Epithelial cell of prostate (primary cell): ENCODE measurements at regions not wholly inside any gene's neighbourhood (a gene's known extent, or its start where the extent isn't known, plus 50 kb on each side); places are given as distances from the start of the nearest gene placed in this dataset.
"Not testable (repeated sequence)": the region's sequence is repeated elsewhere in the genome, so short reads cannot be mapped to it uniquely, and the experiment has no call there.

Experiments used
- DNase-seq: peaks from one replicate; pipeline ENCODE4 v3.0.0-alpha.2; 2011; ENCODE audit warnings: low read depth, low spot score
- H3K27ac ChIP-seq: fragments of 450-650 bp; 2 replicates; pipeline ENCODE4 v1.5.1; 2017; ENCODE audit warnings: mild to moderate bottlenecking

DNA sequence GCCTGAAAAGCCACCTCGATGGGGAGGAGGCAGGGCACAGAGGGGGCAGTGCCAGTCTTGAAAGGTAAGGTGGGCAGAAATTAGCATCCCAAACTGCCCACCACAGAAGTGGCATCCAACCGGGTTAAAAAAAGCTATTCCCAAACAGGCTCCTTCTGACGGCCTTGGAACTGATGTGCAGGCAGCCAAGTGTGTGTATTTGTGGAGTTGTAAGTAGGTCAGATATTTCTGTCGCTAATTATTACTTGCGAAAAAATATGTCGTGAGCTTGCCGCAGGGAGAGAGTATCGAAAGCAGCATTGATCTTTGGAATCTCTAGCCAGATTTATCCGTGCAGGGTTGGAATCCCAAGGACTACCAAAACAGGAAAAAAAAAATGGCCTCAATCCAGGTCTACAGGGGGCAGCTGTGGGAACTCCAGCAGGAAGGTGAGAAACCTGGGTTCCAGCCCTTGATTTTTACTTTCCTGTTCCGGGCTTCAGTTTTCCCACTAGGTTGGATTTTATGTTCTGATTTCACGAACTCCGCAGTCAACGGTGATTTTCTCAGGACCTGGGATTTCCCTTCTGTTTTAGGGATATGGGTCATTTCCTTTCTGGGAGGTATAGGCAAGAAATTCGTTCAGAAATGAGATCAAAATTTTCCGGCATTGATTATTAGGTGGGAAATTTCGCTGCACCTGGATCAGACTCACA lies 200.8 kb downstream of the RGS3 start:
- DNase-seq, result no peak
- H3K27ac ChIP-seq, result no peak overlapping the region

DNA sequence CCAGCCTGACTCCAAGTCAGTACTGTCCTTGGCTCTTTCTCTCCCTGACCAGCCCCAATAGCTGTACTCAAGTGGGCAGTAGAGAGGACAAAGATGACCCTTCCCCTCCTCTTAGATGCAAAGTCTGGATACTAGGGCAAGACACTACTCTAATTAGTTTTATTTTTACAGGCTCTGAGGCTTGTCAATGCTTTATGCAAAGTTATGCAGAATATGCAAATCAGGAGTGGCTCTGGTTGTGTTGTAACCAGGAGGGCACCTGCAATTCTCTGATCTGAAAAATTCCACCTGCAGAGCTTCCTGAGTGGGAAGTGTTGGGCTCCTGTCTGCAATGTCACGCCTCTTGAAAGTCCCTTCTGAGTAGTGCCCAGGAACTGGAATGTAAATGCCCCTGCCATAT lies 201.5 kb downstream of the RGS3 start:
- no peak for DNase-seq
- no peak overlapping the region for H3K27ac ChIP-seq

DNA sequence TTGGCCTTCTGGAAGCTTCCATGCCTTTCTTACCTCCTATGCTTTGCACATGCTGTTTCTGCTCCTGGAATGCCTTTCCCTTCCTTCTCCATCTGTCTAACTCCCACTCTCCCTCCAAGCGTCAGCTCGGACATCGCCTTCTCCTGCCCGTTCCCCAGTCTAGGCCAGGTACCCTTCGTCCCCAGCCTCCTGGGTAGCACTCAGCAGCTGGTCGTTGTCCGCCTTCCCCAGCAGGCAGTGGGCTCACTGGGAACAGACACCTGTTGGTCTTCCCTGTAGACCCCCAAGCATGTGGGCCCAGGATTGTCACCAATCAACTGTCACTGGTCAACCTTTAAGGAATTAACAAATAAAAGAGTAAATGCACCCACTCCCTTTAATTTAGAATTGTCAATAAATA lies 202.2 kb downstream of the RGS3 start:
- DNase-seq, result no peak
- no peak overlapping the region for H3K27ac ChIP-seq

DNA sequence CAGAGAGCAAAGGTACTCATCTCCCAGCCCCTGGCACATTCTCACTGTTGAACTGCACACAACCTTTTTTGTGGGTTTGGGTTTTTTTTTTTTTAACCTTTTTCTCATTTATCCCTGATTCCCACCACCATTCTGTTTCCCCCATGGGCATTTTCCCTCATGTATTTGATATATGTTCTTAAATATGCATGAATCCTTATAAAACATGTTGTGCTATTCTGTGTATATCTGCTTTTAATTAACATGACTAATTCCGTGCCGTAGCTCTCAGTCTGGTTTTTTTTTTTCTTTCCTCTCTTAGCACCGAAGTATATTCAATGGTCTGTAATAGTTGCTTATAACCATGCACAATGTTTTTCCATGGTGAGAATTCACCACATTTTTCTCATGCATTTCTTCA lies 204.5 kb downstream of the RGS3 start:
- no peak overlapping the region for H3K27ac ChIP-seq
- no peak for DNase-seq

DNA sequence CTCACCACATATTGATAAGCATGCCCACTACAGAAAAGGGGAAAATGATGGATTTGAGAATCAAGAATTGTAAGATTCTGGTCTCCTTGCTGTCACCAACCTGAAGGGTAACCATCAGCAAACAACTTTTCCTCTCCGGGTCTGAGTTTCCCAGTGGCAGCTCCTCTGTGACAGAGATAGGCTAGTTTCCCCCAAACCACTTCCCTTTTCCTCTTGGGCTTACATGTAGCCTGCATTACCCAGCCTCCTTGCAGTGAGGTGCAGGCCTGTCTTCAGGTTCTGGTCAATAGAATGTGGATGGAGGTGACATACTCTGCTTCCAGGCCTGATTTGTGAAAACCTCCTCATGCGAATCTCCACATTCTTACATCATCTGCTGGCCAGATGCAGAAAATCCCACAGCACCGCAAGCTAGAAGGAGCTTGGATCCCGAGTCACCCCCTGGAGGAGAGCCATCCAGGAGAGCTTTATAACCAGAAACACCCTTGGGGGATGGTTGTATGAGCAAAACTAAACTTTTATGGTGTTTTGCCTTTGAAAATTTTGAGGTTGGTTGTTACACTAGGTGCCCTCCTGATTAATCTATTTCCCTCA lies 206.1 kb downstream of the RGS3 start:
- H3K27ac ChIP-seq, result no peak overlapping the region
- DNase-seq, result no peak

DNA sequence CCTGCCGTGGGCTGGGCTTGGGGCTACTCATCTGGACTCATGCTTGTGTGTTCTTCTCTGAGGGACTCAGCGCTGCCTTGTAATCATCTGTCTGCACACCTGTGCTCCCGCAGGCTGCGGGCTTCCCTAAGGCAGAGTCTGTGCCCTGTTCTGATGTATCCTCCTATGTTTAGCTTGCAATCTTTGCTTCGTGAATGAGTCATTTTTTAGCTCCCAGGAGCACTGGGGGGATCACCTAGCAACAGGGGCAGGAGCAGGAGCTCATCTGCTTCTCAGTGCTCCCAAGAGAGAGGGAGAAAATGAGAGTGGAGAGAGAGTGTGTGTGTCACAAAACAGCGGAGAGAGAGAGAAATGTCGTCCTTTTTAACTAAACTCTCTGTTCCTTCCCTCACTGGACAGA lies 202.4 kb upstream of the ZNF618 start:
- peak overlapping the region; percentile 11 for H3K27ac ChIP-seq
- DNase-seq, result no peak

DNA sequence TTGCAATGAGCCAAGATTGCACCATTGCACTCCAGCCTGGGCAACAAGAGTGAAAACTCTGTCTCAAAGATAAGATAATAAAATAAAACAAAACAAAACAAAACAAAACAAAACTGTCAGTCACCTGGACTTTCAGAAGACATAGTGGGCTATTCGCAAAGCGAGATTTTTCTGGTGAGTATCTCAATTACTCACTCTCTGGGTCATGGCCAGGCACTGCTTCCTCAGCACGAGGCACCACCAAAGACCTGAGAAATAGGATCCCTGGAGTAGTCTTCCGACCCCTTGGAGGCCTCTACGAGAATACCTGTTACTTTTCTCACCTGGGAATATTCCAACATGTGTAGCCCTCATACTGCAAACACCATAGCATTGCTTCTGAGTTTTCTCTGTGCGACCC lies 201.7 kb upstream of the ZNF618 start:
- DNase-seq, result no peak
- H3K27ac ChIP-seq, result peak overlapping the region; percentile 11

DNA sequence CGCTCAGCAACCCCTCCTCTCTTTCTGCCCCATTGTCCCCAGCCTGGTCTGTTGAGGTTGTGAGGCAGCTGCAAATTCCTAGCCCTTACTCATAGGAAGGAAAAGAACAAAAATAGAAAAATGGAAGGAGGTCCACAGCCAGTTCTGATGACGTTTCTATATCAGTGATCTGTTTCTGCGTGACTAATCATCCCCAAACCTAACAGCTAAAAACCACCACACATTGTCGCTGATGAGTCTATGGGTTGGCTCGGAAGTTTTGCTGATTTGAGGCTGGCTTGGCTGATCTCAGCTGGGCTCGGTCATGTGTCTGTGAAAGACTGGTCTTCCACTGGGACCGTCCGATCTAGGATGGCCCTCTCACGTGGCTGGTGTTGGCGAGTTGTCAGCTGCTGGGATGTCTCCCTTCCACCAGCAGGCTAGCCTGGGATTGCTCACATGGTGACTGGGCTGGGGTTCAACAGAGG lies 200.6 kb upstream of the ZNF618 start:
- DNase-seq, result no peak
- H3K27ac ChIP-seq, result peak overlapping the region; percentile 27

DNA sequence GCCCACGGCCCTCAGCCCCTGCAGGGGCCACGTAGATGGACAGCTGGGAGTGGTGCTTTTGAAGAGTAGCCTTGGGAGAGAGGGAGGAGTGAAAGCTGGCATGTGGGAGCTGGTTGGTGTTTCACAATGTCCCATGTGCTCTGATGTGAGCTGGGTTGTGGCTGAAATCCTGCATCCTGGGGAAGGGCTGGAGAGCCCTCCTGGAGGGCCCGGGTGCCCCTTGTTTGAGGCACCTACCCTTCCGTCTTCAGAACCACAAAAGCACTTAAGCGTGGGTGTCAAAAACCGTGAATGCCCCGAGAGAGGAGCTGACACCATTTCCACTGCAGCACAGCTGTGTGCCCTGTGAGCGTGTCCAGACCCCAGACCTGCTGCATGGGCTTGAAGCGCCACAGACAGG lies 199.1 kb upstream of the ZNF618 start:
- DNase-seq, result no peak
- H3K27ac ChIP-seq, result no peak overlapping the region

DNA sequence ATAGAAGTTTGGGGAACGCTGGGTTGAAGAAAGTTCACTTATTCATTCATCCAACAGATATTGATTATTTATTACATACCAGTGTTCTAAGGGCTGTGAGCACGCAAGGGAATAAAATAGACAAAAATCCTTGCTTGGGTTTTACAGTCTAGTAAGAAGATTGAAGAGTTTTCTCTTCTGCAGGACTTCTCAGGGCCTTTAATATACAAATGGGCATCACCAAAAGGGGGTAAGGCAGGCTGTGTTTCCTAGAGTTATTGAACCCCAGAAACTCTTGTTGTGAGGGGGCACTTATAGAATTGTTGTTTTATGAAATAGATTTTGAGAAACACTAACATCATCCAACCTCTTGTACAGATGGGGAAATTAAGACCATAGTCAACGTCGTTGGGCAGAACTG lies 198.5 kb upstream of the ZNF618 start:
- no peak for DNase-seq
- no peak overlapping the region for H3K27ac ChIP-seq

DNA sequence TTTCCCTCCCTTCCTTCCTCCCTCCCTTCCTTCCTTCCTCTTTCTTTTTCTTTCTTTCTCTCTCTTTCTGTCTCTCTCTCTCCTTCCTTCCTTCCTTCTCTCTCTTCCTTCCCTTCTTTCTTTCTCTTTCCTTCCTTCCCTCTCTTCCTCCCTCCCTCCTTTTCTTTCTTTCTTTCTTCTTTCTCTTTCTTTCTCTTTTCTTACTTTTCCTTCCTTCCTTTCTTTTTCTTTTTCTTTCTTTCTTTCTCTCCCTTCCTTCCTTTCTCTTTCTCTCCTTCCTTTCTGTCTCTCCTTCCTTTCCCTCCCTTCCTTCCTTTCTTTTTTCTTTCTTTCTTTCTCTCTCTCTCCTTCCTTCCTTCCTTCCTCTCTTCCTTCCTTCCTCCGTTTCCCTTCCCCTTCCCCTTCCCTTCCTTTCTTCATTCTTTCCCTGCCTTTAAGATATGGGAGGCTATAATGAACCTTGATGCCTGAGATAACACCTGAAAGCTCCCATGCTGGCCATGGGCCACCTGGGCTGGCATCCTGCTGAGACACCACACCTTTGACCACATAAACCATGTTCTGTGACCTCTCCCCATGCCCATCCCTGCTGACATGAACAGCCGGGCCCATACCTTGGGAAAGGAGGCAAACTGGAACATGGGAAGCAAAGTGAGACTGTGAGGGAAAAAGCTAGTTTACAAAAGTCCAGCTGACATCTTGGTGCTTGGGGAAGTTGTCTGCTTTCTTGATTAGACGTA lies 197.8 kb upstream of the ZNF618 start:
- H3K27ac ChIP-seq, result no peak overlapping the region
- no peak for DNase-seq

DNA sequence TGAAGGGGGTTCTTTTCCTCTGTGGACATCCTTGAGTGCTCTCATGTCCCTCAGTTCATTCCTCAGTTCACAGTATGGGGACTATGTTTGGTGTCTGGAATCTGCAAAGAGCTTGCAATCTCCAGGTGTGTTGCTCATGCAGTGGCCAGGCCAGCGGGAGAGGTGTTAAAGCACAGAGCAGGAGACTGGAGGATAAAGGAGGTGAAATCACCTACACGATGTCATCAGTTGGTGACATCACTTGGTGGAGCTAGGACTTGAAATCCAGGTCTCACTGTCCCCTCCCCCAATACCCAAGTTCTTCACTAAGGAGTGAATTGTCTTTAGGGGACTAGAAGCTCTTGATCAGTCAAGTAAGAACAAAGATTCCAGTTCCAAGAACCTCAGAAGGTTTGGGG lies 197.3 kb upstream of the ZNF618 start:
- no peak for DNase-seq
- no peak overlapping the region for H3K27ac ChIP-seq

DNA sequence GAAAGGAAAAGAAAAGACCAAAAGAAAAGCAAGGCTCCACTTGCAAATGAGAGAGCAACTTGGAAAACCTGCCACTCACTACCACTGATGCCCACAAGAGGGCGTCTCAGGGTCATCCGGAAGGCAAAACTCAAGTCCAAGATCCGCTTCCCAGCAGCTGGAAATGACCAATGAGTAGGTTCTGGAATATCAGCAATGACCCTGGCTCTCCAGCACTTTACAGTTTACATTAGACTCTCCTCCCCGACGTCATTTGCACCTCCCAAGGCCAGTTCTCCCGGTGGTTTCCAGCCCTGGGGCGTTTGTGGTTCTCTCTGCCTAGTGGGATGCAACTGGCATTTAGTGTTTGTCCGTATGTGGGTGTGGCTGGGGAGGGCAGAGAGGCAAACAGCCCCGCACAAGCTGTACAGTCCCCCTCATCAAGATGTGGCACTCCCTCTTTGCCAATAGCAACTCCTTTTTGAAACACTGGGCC lies 193.8 kb upstream of the ZNF618 start:
- no peak overlapping the region for H3K27ac ChIP-seq
- DNase-seq, result no peak

DNA sequence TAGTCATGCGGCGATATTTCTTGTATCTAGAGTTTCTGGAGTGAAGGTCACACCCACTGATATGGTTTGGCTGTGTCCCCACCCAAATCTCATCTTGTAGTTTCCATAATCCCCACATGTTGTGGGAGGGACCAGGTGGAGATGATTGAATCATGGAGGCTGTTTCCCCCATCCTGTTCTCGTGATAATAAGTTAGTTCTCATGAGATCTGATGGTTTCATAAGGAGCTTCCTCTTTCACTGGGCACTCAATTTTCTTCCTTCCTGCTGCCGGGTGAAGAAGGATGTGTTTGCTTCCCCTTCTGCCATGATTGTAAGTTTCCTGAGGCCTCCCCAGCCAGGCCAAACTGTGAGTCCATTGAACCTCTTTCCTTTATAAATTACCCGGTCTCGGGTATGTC lies 190.5 kb upstream of the ZNF618 start:
- DNase-seq, result not testable (repeated sequence)

DNA sequence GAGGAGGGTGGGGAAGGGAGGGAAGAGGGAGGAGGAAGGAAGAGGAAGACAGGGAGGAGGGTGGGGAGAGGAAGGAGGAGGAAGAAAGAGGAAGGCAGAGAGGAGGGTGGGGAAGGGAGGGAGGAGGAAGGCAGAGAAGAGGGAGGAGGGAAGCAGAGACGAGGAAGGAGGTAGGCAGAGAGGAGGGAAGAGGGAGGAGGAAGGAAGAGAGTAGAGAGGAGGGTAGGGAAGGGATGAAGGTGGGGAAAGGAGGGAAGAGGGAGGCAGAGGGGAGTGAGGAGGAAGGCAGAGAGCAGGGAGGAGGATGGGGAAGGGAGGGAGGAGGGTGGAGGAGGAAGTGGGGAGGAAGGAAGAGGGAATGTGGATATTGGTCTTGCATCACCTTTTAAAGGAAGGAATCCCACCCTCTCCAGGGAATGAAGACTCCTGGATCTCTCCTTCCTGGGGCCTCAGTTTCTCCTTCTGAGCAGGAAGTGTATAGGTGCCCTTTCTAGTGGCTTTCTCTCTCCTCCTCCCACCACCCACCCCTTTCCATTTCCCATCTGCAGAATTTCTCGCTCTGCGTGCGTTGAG lies 188.9 kb upstream of the ZNF618 start:
- DNase-seq, result no peak
- no peak overlapping the region for H3K27ac ChIP-seq

More for the DNA sequence above, 190.5 kb upstream of the ZNF618 start:
- H3K27ac ChIP-seq, result not testable (repeated sequence)

DNA sequence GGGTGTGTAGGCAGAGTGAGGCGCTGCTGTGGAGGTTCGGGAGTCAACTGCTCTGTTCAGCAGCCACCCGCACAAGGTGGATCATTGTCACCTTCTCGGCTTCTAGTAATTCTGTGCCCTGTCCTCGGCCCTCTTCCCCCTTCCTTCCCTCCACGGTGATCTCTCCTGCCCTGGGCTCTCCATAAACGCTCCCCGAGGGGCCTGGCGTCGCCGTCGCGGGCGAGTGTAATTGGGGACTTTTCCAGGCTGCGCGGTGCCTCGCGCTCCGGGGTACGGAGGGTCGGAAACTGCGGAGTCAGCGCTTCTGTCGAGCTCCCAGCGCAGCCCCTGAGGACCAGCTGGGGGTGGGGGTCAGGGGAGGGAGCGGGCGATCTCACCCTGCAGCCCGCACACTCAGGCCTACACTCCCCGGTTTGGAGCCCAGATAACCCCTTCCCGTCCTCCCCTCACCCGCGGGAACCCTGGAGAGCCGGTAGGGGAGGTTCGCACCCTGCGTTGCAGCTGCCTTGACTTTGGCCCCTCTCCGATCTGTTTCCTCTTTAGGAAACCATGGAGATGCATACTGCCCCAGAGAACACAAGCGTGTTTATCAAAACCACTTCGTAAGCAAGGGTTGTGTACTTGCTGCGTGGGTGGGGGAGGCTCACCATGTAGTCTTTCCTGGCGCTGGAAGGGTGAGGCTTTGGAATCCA lies 188.3 kb upstream of the ZNF618 start:
- no peak for DNase-seq
- H3K27ac ChIP-seq, result no peak overlapping the region

DNA sequence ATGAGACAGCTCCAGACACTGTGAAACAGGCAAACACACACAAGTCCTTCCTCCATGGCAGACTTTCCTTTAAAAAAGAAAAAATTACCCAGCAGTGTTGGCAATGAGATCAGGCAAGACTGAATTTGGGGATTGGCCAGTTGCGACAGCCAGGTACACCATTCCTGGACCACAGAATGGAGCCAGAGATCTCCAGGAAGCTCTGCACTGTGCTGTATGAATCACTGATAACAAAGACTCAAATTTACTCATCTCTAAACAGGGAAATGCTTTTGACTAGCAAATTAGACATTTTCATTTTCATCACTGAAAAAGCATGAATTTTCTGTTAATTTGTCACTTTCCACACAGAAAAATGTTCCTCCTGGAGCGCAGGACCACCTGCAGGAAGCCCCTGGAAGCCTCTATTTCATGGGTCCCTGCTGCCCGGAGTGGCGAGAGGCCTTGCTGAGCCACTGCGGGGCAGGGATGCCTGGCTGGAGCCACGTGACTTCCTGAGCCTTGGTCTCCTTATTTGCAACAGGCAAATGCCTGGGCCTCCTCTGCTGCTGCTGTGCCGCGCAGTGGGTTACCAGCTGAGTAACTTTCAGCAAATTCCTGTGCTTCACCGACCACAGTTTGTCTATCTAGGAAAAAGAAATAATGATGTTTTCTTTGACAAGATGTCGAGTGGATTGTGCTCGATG lies 185.9 kb upstream of the ZNF618 start:
- no peak for DNase-seq
- no peak overlapping the region for H3K27ac ChIP-seq

DNA sequence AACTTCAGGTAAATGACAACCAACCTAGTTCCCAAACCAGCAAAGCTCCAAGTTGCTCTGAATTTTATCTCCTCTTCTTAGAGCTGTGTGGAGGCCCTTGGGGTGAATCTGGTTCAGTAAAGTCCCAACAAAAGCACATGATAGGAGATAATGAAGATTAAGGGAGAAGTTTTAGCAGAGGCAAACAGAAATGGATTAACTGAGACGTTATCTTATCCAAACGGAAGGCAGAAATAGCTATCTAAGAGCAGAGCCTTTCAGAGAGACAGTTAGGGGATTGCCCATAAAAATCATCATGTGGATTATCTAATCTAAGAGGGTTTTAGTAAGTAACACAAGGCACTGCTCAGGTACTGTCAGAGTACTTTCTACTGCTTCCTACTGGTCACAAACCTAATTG lies 183.9 kb upstream of the ZNF618 start:
- H3K27ac ChIP-seq, result no peak overlapping the region
- no peak for DNase-seq

DNA sequence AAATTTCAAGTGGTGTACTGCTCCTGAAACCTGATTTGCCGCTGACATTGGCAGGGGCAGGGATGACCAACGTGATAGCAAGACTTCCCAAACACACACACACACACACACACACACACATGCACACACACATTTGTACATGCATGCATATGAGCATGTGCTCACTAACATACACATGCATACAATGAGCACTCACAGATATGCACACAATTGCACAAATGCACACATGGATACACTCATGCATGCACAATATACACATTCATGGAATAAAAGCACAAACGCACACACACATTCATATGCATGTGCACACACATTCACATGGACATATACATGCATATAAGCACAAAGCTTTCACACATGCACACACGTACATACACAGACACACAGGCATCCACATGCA lies 181.2 kb upstream of the ZNF618 start:
- no peak for DNase-seq
- H3K27ac ChIP-seq, result no peak overlapping the region

DNA sequence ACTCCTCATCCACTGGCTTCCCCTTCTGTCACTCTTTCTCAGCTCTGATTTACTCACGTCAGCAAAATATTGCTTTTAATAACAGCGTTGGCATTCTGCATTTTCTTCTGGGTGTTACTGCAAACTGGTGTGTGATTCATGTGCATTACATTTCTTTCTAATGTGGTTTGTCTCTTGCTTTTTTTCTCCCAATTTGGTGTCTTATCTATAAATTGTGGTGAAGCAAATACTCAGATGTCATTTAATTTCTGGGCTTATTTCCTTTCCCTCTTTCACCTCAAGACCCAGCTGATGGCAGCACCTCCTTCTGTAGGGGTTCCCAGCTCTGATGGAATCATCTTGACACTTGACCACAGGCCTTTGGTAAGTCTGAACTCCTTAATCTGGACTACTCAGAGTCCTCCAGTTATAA lies 180.7 kb upstream of the ZNF618 start:
- peak overlapping the region; percentile 56 for H3K27ac ChIP-seq
- no peak for DNase-seq
